UCSD-AML1 (cell line): ENCODE measurements at regions not wholly inside any gene's neighbourhood (a gene's known extent, or its start where the extent isn't known, plus 50 kb on each side); places are given as distances from the start of the nearest gene placed in this dataset.

Experiments
- DNase-seq: peaks from one replicate; lab custom pipeline; 2025; ENCODE audit not compliant: unreplicated experiment; lab: John Stamatoyannopoulos, UW

- no peak for DNase-seq
Observed at GRCh38 chr1:2865571-2866421, 64.3 kb upstream of the TTC34 start.

- DNase-seq: no peak
Observed at GRCh38 chr1:2866422-2867086, 65.1 kb upstream of the TTC34 start.

GRCh38 chr1:2867087-2867425 lies 65.6 kb upstream of the TTC34 start:
- DNase-seq: no peak

DNA sequence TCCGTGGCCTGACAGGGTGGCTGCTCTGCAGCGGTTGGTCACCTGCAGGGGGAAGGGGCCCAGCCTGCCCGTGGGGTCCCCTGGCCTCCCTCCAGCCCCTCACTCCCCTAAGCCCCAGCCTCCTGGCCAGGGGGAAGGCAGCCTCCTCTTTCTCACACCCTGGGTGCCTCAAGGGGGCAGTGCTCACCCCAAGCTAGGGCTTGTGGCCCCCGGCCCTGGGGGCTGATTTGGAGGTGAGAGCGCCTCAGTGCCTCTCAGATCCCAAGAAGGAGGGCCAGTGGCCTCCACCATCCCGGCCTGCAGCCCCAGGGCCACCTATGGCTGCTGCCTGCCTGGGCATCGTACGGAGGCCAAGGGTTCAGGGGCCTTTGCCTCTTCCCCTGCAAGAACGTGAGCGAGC lies 66.4 kb upstream of the TTC34 start:
- no peak for DNase-seq

- no peak for DNase-seq
Observed at GRCh38 chr1:2868571-2869195, 67.2 kb upstream of the TTC34 start.

DNA sequence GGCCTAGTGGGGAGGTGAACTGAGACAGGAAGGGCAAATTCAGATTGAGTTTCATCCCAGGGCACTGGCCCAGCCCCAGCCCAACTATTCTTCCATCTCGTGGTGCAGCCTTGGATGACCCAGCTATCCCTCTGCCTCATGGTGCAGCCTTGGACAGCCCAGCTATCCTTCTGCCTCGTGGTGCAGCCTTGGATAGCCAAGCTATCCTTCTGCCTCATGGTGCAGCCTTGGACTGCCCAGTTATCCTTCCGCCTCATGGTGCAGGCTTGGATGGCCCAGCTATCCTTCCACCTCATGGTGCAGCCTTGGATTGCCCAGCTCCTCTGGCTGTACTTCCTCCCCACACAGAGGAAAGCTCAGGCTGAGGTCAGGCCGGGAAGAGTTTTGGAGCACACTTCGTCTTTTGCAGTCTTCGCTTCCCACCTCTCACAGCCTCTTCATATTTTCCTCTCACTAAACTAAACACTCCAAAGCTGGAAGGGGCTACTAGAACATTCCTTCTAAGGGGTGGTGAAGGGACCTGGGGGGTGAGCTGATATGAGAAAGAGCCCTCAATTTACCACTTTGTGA lies 69.8 kb upstream of the TTC34 start:
- DNase-seq: no peak

GRCh38 chr1:2874207-2874606 lies 72.7 kb upstream of the TTC34 start:
- DNase-seq: no peak

GRCh38 chr1:2874607-2875480 lies 73.4 kb upstream of the TTC34 start:
- DNase-seq: no peak

- DNase-seq: no peak
Observed at GRCh38 chr1:2875707-2876561, 74.4 kb upstream of the TTC34 start.

GRCh38 chr1:2876846-2877245 lies 75.4 kb upstream of the TTC34 start:
- DNase-seq: no peak

GRCh38 chr1:2877391-2877790 lies 75.9 kb upstream of the TTC34 start:
- no peak for DNase-seq

DNA sequence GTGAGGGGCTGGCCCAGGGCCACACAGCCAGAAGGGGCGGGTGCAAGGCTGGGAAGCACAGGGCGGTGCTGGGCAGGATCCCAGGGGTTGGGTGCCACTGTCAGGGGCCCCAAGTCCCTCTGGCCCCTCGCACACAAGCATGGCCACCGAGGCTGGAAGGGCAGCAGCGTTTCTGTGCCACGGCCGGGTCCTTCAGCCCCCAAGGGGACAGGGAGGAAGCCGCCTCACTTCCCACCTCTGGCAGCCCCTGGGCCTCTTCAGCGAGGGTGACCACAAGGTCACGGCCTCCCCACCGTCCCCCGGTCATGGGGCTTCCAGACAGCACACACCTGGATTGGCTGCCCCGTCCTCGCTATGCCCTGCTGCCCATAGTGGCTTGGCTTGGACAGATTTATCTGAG lies 77.1 kb upstream of the TTC34 start:
- DNase-seq: no peak

- no peak for DNase-seq
Observed at GRCh38 chr1:2879026-2879425, 77.5 kb upstream of the TTC34 start.

DNA sequence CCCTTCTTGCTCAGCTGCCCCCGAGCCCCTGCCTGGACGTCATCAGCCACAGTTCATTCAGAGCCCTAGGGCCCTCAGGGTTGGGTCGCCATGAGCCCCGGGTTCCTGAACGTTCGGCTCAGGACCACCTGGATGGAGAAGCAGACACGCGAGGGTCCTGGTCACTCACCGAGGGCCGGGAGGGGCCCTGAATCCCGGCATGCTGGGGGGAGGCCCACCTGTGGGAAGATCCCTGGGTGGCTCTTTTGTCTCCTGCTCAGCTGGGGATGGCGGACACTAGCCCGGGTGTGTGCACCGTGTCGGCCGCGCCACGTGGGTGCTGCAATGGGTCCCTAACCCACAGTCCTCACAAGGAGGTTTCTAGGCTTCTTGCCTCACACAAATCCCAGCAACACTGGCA lies 78.1 kb upstream of the TTC34 start:
- DNase-seq: no peak

- DNase-seq: no peak
Observed at GRCh38 chr1:2880086-2880485, 78.6 kb upstream of the TTC34 start.

GRCh38 chr1:2880812-2881295 lies 79.4 kb upstream of the TTC34 start:
- no peak for DNase-seq

DNA sequence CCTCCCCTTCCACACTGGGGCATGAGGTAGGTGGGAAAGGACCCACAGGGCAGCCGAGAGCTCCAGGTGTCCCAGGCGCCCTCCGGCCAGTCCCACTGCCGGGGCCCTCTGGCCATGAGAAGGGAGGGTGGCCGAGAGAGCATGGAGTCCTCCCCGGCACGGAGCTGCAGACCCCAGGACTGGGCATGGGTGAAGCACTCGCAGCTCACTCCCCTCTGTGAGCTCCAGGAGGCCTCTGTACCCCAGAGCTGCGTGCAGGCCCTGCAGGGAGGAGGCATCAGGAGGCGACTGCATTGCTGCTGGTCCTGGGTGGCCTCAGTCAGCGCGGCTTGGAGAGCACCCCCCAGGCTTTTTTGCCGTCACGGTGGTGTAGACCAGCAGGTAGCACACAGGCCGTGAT lies 80.1 kb upstream of the TTC34 start:
- DNase-seq: no peak

- no peak for DNase-seq
Observed at GRCh38 chr1:2882966-2883696, 81.6 kb upstream of the TTC34 start.

DNA sequence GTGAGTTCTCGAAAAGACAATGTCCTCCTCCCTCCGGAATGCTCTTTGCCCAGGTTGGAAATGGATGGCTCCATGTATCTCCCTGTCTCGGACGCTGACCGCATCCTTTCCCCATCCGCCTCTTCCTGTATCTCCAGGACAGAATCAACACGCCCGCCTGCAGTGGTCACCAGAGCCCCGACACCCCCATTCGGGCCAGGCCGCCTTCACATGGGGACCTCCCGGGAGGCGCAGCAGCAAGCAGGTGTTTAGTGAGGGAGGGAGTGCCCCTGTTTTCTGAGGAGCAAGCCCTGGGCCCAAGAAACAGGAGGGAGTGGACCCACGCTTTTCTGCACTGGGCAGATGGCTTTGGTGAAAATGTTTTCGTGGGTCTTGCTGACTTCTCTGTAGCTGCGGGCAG lies 83.5 kb upstream of the TTC34 start:
- DNase-seq: no peak
